ENCODE measurements at regions not wholly inside any gene's neighbourhood (a gene's known extent, or its start where the extent isn't known, plus 50 kb on each side); places are given as distances from the start of the nearest gene placed in this dataset.

- Mint-ChIP-seq H3K9me3 (peaks cover 16% of the 10 kb centered on the region), H3K4me1 (ENCODE audit: low read depth in 2 of 2) (no peaks in the 10 kb centered on the region), H3K27me3 (no peaks in the 10 kb centered on the region), H3K27ac (no peak overlapping the region), H3K36me3 (peaks cover 7% of the 10 kb centered on the region), H3K4me3 (no peak overlapping the region)
- ATAC-seq (no peak), DNase-seq (ENCODE audit: low spot score) (no peak)
These were observed 717.5 kb downstream of the RWDD3 start for GRCh38 chr1:95951371-95952102.

DNA sequence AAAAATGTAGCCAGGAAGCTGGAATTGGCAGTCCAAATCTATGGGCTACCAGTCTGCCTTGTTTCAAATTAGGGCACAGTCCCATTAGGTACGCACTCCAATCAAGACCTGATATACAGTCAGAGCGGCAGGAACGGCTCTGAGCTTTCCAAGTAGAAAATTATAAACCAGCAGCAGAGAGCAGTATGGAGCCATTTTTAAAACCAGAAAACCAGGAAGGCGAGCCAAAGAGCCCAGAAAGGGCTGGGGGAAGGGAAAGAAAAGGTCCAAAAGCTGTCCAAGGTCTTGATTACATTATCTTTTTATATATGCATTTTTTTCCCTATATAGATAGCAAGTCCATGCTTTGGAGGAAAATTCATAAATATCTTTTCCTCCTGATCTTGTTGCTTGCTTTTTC is 719.0 kb downstream of the RWDD3 start:
- H3K9me3 Mint-ChIP-seq = peaks cover 22% of the 10 kb centered on the region
- H3K27ac Mint-ChIP-seq = no peak overlapping the region
- ATAC-seq (no peak), DNase-seq (ENCODE audit: low spot score) (no peak)
- no peaks in the 10 kb centered on the region for H3K4me1 Mint-ChIP-seq (ENCODE audit: low read depth in 2 of 2)
- no peaks in the 10 kb centered on the region for H3K27me3 Mint-ChIP-seq
- peaks cover 7% of the 10 kb centered on the region for H3K36me3 Mint-ChIP-seq
- H3K4me3 Mint-ChIP-seq = no peak overlapping the region

- Mint-ChIP-seq H3K4me1 (ENCODE audit: low read depth in 2 of 2) (no peaks in the 10 kb centered on the region), H3K4me3 (no peak overlapping the region), H3K27ac (no peak overlapping the region), H3K36me3 (peaks cover 7% of the 10 kb centered on the region), H3K9me3 (peaks cover 28% of the 10 kb centered on the region), H3K27me3 (no peaks in the 10 kb centered on the region)
- ATAC-seq (no peak), DNase-seq (ENCODE audit: low spot score) (no peak)
These were observed 720.6 kb downstream of the RWDD3 start for GRCh38 chr1:95954585-95954984.

GRCh38 chr1:95956215-95956614 is 722.2 kb downstream of the RWDD3 start:
- ATAC-seq = no peak
- DNase-seq (ENCODE audit: low spot score) = no peak
- H3K27me3 Mint-ChIP-seq = no peaks in the 10 kb centered on the region
- peaks cover 7% of the 10 kb centered on the region for H3K36me3 Mint-ChIP-seq
- peaks cover 30% of the 10 kb centered on the region for H3K9me3 Mint-ChIP-seq
- no peak overlapping the region for H3K27ac Mint-ChIP-seq
- no peaks in the 10 kb centered on the region for H3K4me1 Mint-ChIP-seq (ENCODE audit: low read depth in 2 of 2)
- H3K4me3 Mint-ChIP-seq = no peak overlapping the region

DNA sequence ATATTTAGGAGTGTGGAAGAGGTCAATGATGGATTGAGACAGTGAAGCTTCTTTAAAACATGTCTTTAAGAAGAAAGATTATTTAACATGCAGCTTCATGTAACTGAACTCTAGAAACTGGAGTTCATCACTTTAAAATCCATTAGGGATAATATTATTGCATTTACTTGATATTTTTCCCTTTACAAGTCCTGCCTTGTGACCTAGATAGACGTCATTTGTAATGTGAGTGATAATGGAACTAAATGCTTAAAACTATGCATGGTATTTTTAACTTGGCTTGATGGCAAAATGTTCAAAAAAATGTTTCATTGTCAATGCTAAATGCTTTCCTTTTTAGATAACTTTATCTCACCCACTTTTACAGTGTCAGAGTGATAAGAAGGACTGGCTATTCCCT is 723.7 kb downstream of the RWDD3 start:
- Mint-ChIP-seq H3K4me3 (no peak overlapping the region), H3K4me1 (ENCODE audit: low read depth in 2 of 2) (no peaks in the 10 kb centered on the region), H3K9me3 (peaks cover 28% of the 10 kb centered on the region), H3K36me3 (peaks cover 7% of the 10 kb centered on the region), H3K27me3 (no peaks in the 10 kb centered on the region), H3K27ac (no peak overlapping the region)
- ATAC-seq = no peak
- DNase-seq (ENCODE audit: low spot score) = no peak

DNA sequence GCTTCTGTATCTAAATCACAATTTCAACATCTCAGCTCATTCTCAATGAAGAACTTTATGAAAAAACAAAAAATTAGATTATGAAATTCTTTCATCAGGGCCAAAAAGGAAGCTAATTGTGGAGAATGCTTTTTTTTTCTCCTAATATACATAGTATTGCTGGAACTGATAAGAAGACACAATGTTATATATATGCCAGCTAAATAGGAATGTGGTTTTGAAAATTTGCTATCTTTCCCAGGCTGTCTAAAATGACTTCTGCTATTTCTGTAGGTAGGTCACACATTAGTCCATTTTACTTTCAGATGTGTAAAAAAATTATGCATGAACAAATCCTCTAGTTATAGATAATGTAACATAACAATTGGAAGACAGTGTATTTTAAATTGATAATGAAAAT is 732.9 kb downstream of the RWDD3 start:
- H3K36me3 Mint-ChIP-seq = peaks cover 11% of the 10 kb centered on the region
- H3K9me3 Mint-ChIP-seq = peaks cover 17% of the 10 kb centered on the region
- no peak overlapping the region for H3K27ac Mint-ChIP-seq
- no peak for ATAC-seq
- no peaks in the 10 kb centered on the region for H3K27me3 Mint-ChIP-seq
- no peak for DNase-seq (ENCODE audit: low spot score)
- no peak overlapping the region for H3K4me3 Mint-ChIP-seq
- no peaks in the 10 kb centered on the region for H3K4me1 Mint-ChIP-seq (ENCODE audit: low read depth in 2 of 2)

- no peaks in the 10 kb centered on the region for H3K27me3 Mint-ChIP-seq
- H3K4me3 Mint-ChIP-seq = no peak overlapping the region
- H3K4me1 Mint-ChIP-seq (ENCODE audit: low read depth in 2 of 2) = no peaks in the 10 kb centered on the region
- no peak for DNase-seq (ENCODE audit: low spot score)
- peaks cover 35% of the 10 kb centered on the region for H3K9me3 Mint-ChIP-seq
- no peak overlapping the region for H3K27ac Mint-ChIP-seq
- no peak for ATAC-seq
- peaks cover 10% of the 10 kb centered on the region for H3K36me3 Mint-ChIP-seq
These were observed 740.6 kb downstream of the RWDD3 start for GRCh38 chr1:95974586-95974985.

- peaks cover 16% of the 10 kb centered on the region for H3K9me3 Mint-ChIP-seq
- H3K4me1 Mint-ChIP-seq (ENCODE audit: low read depth in 2 of 2) = no peaks in the 10 kb centered on the region
- peaks cover 6% of the 10 kb centered on the region for H3K36me3 Mint-ChIP-seq
- no peaks in the 10 kb centered on the region for H3K27me3 Mint-ChIP-seq
- no peak overlapping the region for H3K4me3 Mint-ChIP-seq
- ATAC-seq (no peak), DNase-seq (ENCODE audit: low spot score) (no peak)
- no peak overlapping the region for H3K27ac Mint-ChIP-seq
These were observed 738.9 kb upstream of the PTBP2 start for GRCh38 chr1:95982711-95983110.

GRCh38 chr1:95983831-95984230 is 737.8 kb upstream of the PTBP2 start:
- Mint-ChIP-seq H3K27ac (no peak overlapping the region), H3K27me3 (no peaks in the 10 kb centered on the region), H3K4me1 (ENCODE audit: low read depth in 2 of 2) (no peaks in the 10 kb centered on the region), H3K4me3 (no peak overlapping the region), H3K9me3 (peaks cover 16% of the 10 kb centered on the region), H3K36me3 (peaks cover 6% of the 10 kb centered on the region)
- ATAC-seq = no peak
- no peak for DNase-seq (ENCODE audit: low spot score)

DNA sequence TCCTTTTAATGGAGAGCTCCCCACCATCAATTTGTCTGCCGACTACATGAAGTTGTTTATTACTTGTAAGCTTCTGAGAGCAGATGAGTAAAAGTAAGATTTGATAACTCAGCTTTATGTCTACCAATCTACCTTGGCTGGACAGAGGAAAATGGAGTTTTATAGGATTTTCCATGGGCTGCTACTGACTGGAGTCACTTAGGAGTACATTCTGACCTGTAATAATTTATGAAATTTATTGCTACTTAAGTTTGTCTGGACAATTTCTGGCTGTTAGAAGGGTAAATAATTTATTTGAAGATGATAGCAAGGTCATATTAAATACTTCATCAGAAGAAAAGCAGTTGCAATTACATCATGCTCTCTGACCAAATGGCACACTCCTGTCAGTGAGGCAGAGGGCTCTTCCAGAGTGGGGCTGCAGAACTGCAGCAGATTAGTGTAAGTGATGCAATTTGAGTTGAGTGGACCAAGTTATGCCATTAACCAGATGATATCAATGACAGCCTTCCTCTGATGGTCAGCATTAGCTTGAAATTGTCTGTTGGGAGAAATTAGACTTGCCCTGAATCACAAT is 736.7 kb upstream of the PTBP2 start:
- no peaks in the 10 kb centered on the region for H3K4me1 Mint-ChIP-seq (ENCODE audit: low read depth in 2 of 2)
- peaks cover 6% of the 10 kb centered on the region for H3K36me3 Mint-ChIP-seq
- DNase-seq (ENCODE audit: low spot score) (no peak), ATAC-seq (no peak)
- no peaks in the 10 kb centered on the region for H3K27me3 Mint-ChIP-seq
- no peak overlapping the region for H3K27ac Mint-ChIP-seq
- H3K9me3 Mint-ChIP-seq = peaks cover 16% of the 10 kb centered on the region
- no peak overlapping the region for H3K4me3 Mint-ChIP-seq

GRCh38 chr1:95990033-95990432 is 731.6 kb upstream of the PTBP2 start:
- no peak for ATAC-seq
- H3K27ac Mint-ChIP-seq = no peak overlapping the region
- DNase-seq (ENCODE audit: low spot score) = no peak
- no peak overlapping the region for H3K4me3 Mint-ChIP-seq
- no peaks in the 10 kb centered on the region for H3K36me3 Mint-ChIP-seq
- peaks cover 12% of the 10 kb centered on the region for H3K9me3 Mint-ChIP-seq
- H3K4me1 Mint-ChIP-seq (ENCODE audit: low read depth in 2 of 2) = no peaks in the 10 kb centered on the region
- H3K27me3 Mint-ChIP-seq = no peaks in the 10 kb centered on the region

DNA sequence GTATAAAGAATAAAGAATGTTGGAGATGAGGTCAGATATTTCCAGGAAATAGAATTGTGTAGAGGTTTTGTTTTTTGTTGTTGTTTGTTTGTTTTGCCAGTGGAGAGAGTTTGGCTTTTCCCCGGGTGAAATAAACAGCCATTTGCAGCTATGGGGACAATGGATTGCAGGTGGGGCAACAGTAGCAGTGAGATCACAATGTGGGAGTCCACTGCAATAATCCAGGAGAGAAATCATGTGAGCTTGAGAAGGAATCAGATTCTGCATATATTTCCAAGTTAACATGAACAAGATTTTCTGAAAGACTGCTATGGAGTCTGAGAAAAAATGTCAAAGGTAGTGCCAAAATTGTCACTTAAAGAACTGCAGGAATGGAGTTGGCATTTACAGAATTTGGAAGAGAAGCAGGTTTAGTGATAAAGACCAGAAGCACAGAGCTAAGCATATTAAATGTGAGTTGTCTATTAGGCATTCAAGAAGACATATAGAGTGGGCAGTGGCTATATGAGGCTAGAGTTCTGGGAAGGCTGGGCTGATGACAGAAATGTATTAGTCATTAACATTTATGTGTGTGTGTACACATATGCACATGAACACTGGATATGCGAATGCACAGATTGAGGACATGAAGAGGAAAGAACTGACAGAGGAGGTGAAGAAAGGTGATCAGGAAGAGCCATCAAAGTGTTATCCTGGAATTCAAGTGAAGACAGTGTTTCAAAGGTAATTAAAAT is 729.6 kb upstream of the PTBP2 start:
- H3K4me1 Mint-ChIP-seq (ENCODE audit: low read depth in 2 of 2) = no peaks in the 10 kb centered on the region
- H3K4me3 Mint-ChIP-seq = no peak overlapping the region
- H3K27me3 Mint-ChIP-seq = no peaks in the 10 kb centered on the region
- no peak overlapping the region for H3K27ac Mint-ChIP-seq
- DNase-seq (ENCODE audit: low spot score) (no peak), ATAC-seq (no peak)
- no peaks in the 10 kb centered on the region for H3K36me3 Mint-ChIP-seq
- H3K9me3 Mint-ChIP-seq = peaks cover 14% of the 10 kb centered on the region

GRCh38 chr1:95994643-95995042 is 726.9 kb upstream of the PTBP2 start:
- Mint-ChIP-seq H3K27me3 (no peaks in the 10 kb centered on the region), H3K4me1 (ENCODE audit: low read depth in 2 of 2) (no peaks in the 10 kb centered on the region), H3K4me3 (no peak overlapping the region), H3K9me3 (peaks cover 13% of the 10 kb centered on the region), H3K27ac (no peak overlapping the region), H3K36me3 (no peaks in the 10 kb centered on the region)
- DNase-seq (ENCODE audit: low spot score) (no peak), ATAC-seq (no peak)

- ATAC-seq = no peak
- no peak for DNase-seq (ENCODE audit: low spot score)
- H3K27ac Mint-ChIP-seq = no peak overlapping the region
- H3K27me3 Mint-ChIP-seq = no peaks in the 10 kb centered on the region
- no peaks in the 10 kb centered on the region for H3K36me3 Mint-ChIP-seq
- H3K4me3 Mint-ChIP-seq = no peak overlapping the region
- H3K9me3 Mint-ChIP-seq = peaks cover 14% of the 10 kb centered on the region
- no peaks in the 10 kb centered on the region for H3K4me1 Mint-ChIP-seq (ENCODE audit: low read depth in 2 of 2)
These were observed 719.4 kb upstream of the PTBP2 start for GRCh38 chr1:96002201-96002600.
